Esophagus squamous epithelium (tissue), 5 donors: ENCODE measurements at regions not wholly inside any gene's neighbourhood (a gene's known extent, or its start where the extent isn't known, plus 50 kb on each side); places are given as distances from the start of the nearest gene placed in this dataset.

Source experiments
- DNase-seq: peaks from one replicate; lab custom pipeline; 2025; lab: John Stamatoyannopoulos, UW
- H3K27ac ChIP-seq, 4 donors: fragments of 200-600 bp; sonication (generic); one replicate each; pipeline ENCODE4 v1.5.1; 2016 to 2019; ENCODE audit warnings: mild to moderate bottlenecking in 1 of 4
- H3K27me3 ChIP-seq, 4 donors: fragments of 200-600 bp; sonication (generic); 1 replicate in 3 of 4; 2 replicates in 1 of 4; pipeline versions ENCODE4 v1.5.1 to v1.6.0; 2017 to 2021; ENCODE audit warnings: antibody characterized with exemption in 1 of 4
- H3K36me3 ChIP-seq, 3 donors: fragments of 200-600 bp; sonication (generic); one replicate each; pipeline ENCODE4 v1.5.1; 2016 to 2019
- H3K4me1 ChIP-seq, 3 donors: fragments of 200-600 bp; sonication (generic); one replicate each; pipeline ENCODE4 v1.5.1; 2017 to 2019
- H3K4me3 ChIP-seq, 4 donors: fragments of 200-600 bp; sonication (generic); 1 replicate in 3 of 4; 2 replicates in 1 of 4; pipeline ENCODE4 v1.5.1; 2016 to 2019; ENCODE audit warnings: mild to moderate bottlenecking in 2 of 4, moderate library complexity in 1 of 4
- H3K9me3 ChIP-seq, 3 donors: fragments of 200-600 bp; sonication (generic); one replicate each; pipeline ENCODE4 v1.5.1; 2016 to 2019
- POLR2A ChIP-seq, 4 donors: fragments of 450-650 bp; IDR thresholded peaks; one replicate each; pipeline ENCODE4 v1.6.1; 2017; ENCODE audit warnings: antibody characterized with exemption in 4 of 4, mild to moderate bottlenecking in 4 of 4, moderate library complexity in 3 of 4
- WGBS, 2 donors: methylation state at CpG; one replicate each; pipeline ENCODE4 v1.1.5; 2018; 5-methylcytosine and 5-hydroxymethylcytosine counted together
- intact Hi-C: fragments of 100-400 bp; cut with DNase I; formaldehyde crosslinking; loops from one replicate; pipeline ENCODE4 v1.15.0; 2022
- TF ChIP-seq, protein P1 (sequence below), 6 experiments: fragments of 450-650 bp in 4 of 6; fragments of 200-600 bp in 2 of 6; sonication (generic) in 2 of 6; IDR thresholded peaks; one replicate each; pipeline ENCODE4 v1.5.1; 2016 to 2019; ENCODE audit warnings: antibody characterized with exemption in 6 of 6, mild to moderate bottlenecking in 4 of 6, moderate library complexity in 4 of 6
- donor health status: DM: yes; HTN: yes; CAD: no.

DNA sequence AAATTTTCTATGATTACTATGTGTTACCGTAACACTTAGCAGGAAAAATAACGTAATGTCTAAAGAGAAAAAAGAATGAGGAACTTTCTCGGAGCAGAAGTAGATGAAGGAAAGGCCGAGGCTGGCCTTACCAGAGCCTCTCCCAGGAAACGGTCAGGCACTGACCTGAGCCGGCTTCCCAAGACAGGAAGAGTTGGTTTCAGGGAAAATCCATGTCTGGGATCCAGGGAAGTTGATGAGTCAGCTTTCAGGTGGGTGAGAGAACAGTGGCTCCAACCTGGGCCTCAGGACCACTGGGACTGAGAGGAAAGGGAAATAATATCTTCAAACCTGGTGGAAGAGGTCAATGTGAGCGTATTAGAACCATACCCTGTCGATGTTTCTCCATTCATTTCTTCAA, 93.3 kb upstream of the UBL3 start:
- DNase-seq, result no peak
- no peak for TF ChIP-seq POLR2A (IDR thresholded peaks at IDR 0.05)
- TF ChIP-seq, protein P1, sequence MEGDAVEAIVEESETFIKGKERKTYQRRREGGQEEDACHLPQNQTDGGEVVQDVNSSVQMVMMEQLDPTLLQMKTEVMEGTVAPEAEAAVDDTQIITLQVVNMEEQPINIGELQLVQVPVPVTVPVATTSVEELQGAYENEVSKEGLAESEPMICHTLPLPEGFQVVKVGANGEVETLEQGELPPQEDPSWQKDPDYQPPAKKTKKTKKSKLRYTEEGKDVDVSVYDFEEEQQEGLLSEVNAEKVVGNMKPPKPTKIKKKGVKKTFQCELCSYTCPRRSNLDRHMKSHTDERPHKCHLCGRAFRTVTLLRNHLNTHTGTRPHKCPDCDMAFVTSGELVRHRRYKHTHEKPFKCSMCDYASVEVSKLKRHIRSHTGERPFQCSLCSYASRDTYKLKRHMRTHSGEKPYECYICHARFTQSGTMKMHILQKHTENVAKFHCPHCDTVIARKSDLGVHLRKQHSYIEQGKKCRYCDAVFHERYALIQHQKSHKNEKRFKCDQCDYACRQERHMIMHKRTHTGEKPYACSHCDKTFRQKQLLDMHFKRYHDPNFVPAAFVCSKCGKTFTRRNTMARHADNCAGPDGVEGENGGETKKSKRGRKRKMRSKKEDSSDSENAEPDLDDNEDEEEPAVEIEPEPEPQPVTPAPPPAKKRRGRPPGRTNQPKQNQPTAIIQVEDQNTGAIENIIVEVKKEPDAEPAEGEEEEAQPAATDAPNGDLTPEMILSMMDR (IDR thresholded peaks at IDR 0.05), result no peak
- Histone ChIP-seq H3K36me3 (no peaks in the 10 kb centered on the region), H3K27me3 (peaks cover 0 to 6% (median 0%) of the 10 kb centered on the region in 4 donors), H3K4me3 (no peak overlapping the region), H3K9me3 (no peaks in the 10 kb centered on the region), H3K4me1 (peaks cover 0 to 6% (median 2%) of the 10 kb centered on the region in 3 donors), H3K27ac (no peak overlapping the region)
- intact Hi-C loops, result no loop called here
- WGBS, 2 donors, result 71 to 84% methylated on average over 8 of the region's 8 CpGs

DNA sequence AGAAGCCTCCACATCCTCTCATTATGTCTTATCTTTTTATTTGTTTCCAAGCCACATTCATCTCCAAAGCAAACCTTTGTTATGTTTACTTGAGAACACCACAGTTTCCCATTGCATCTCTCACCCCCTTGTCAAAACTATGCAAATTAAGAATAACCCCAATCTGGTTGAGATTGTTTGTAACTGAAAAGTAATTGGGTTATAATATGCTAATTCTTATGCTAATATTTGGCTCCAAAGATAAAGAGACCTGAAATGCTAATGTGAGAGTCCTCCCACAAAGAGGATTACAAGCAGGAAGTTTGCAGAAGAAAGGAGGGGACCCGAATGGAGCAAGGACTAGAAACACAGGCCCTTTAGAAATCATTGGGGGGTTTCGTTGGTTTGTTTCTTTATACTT, 92.9 kb upstream of the UBL3 start:
- intact Hi-C loops, result no loop called here
- 54 to 87% methylated on average over 2 of the region's 2 CpGs for WGBS, 2 donors
- Histone ChIP-seq H3K4me3 (no peak overlapping the region), H3K27ac (no peak overlapping the region), H3K36me3 (no peaks in the 10 kb centered on the region), H3K4me1 (peaks cover 0 to 2% (median 0%) of the 10 kb centered on the region in 3 donors), H3K9me3 (no peaks in the 10 kb centered on the region), H3K27me3 (peaks cover 0 to 11% (median 0%) of the 10 kb centered on the region in 4 donors)
- no peak for DNase-seq
- TF ChIP-seq, protein P1 (IDR thresholded peaks at IDR 0.05), result no peak
- TF ChIP-seq POLR2A (IDR thresholded peaks at IDR 0.05), result no peak

DNA sequence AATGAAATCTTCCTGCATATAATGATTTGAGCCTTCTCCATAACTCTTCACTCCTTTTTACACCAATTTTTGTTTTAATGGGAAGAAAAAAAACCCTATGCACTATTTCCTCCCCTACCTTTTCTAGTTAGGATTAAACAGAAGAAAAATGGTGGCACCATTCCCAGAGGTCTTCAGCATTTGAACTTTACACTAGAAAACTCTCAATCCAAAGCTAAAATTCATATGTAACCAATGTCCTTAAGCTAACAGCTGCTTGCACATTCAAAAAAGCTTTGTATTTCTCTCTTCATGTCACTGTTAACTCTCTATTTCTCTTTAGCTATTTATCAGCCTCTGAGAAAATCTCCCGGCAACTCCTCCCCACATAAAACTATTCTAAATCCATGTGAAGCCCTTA, 90.3 kb upstream of the UBL3 start:
- H3K27me3 ChIP-seq, result peaks cover 0 to 24% (median 0%) of the 10 kb centered on the region in 4 donors
- H3K27ac ChIP-seq, result no peak overlapping the region
- no peak overlapping the region for H3K4me3 ChIP-seq
- intact Hi-C loops, result no loop called here
- DNase-seq, result no peak
- no peaks in the 10 kb centered on the region for H3K9me3 ChIP-seq
- no peaks in the 10 kb centered on the region for H3K36me3 ChIP-seq
- no peak for TF ChIP-seq POLR2A (IDR thresholded peaks at IDR 0.05)
- TF ChIP-seq, protein P1 (IDR thresholded peaks at IDR 0.05), result no peak
- no peaks in the 10 kb centered on the region for H3K4me1 ChIP-seq
- WGBS, 2 donors, result 78 to 85% methylated on average over 1 of the region's 1 CpG

DNA sequence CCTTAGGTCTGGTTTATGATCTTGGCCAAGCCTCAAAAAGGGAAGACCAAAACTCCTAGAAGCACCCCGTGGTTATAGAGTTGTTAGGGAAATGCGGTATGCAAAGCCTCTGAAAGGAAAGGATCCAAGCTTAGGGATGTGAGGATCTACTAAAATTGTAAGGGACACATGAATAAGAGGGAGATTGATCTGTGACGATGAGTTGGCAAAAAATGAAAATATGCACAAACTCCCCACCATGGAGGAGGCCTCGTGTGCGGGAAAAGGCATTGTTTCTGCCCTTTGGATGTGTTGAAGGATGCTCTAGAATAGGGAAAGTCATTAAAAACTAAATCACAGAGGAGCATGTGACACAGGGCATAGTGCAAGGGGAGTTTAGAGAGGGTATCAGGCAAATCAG, 88.7 kb upstream of the UBL3 start:
- DNase-seq, result no peak
- H3K27ac ChIP-seq, result no peak overlapping the region
- WGBS, 2 donors, result 72 to 91% methylated on average over 5 of the region's 5 CpGs
- no peaks in the 10 kb centered on the region for H3K36me3 ChIP-seq
- peaks cover 0 to 5% (median 0%) of the 10 kb centered on the region in 3 donors for H3K4me1 ChIP-seq
- intact Hi-C loops, result no loop called here
- H3K4me3 ChIP-seq, result no peak overlapping the region
- no peak for TF ChIP-seq POLR2A (IDR thresholded peaks at IDR 0.05)
- TF ChIP-seq, protein P1 (IDR thresholded peaks at IDR 0.05), result no peak
- peaks cover 0 to 29% (median 0%) of the 10 kb centered on the region in 4 donors for H3K27me3 ChIP-seq
- H3K9me3 ChIP-seq, result no peaks in the 10 kb centered on the region

DNA sequence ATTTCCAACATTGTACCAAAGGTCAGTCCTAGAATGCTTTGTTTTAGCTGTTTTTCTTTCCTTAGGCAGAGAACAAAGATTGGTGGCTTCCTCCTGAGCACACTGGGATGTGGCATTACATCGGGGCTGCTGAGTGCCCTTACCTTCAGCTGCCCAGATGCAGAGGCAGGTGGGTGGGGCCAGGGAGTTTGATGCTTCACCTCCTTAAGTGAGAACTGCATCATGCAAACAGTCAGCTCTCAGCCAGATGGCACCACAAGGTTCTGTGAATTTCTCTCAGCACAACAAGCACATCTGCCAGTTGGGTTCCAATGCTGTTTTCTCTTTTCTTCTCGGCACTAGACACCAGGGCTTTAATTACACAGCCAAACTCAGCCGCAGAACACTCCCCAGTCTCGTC, 87.4 kb upstream of the UBL3 start:
- 64 to 88% methylated on average over 1 to 3 of the region's 4 CpGs for WGBS, 2 donors

More for the DNA sequence above, 87.4 kb upstream of the UBL3 start:
- Histone ChIP-seq H3K27ac (no peak overlapping the region), H3K4me3 (no peak overlapping the region), H3K4me1 (peaks cover 0 to 5% (median 0%) of the 10 kb centered on the region in 3 donors), H3K36me3 (no peaks in the 10 kb centered on the region), H3K9me3 (no peaks in the 10 kb centered on the region), H3K27me3 (peaks cover 0 to 29% (median 0%) of the 10 kb centered on the region in 4 donors)
- TF ChIP-seq POLR2A (IDR thresholded peaks at IDR 0.05), result no peak
- TF ChIP-seq, protein P1 (IDR thresholded peaks at IDR 0.05), result no peak
- intact Hi-C loops, result no loop called here
- DNase-seq, result no peak
